ENCODE measurements at regions not wholly inside any gene's neighbourhood (a gene's known extent, or its start where the extent isn't known, plus 50 kb on each side); places are given as distances from the start of the nearest gene placed in this dataset.

DNA sequence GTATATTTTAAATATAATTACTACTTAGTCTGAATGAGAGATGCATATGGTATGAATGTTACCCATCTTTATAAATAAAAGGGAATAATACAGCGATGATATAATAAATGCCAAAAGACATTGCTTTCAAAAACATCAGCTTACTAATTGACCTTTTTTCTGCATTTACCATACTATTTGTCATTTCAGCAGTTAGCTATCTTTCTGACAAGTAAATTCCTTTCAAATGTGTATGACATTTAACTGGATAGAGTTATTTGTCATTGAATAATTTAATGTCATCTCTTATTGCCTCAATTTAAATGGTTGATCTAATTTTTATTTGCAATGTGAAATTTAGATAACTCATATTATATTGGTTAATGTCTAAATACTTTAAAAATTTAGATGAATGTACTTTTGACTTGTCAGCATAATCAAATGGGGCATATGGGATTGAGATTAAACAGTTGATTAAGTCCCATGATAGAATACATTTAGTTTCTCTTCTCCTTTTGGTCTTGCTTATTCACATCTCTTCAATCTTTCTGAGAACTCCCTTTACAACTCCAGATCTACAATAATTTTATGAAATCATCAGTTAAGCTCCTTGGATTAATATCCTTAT, 350.9 kb downstream of the PCDH18 start:
- no peak for TF ChIP-seq POLR2A (IDR thresholded peaks at IDR 0.05)
- TF ChIP-seq, protein P1, sequence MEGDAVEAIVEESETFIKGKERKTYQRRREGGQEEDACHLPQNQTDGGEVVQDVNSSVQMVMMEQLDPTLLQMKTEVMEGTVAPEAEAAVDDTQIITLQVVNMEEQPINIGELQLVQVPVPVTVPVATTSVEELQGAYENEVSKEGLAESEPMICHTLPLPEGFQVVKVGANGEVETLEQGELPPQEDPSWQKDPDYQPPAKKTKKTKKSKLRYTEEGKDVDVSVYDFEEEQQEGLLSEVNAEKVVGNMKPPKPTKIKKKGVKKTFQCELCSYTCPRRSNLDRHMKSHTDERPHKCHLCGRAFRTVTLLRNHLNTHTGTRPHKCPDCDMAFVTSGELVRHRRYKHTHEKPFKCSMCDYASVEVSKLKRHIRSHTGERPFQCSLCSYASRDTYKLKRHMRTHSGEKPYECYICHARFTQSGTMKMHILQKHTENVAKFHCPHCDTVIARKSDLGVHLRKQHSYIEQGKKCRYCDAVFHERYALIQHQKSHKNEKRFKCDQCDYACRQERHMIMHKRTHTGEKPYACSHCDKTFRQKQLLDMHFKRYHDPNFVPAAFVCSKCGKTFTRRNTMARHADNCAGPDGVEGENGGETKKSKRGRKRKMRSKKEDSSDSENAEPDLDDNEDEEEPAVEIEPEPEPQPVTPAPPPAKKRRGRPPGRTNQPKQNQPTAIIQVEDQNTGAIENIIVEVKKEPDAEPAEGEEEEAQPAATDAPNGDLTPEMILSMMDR (IDR thresholded peaks at IDR 0.05) = no peak
- DNase-seq = no peak
- H3K27ac ChIP-seq = no peak overlapping the region
- no peaks in the 10 kb centered on the region for H3K9me3 ChIP-seq (replicated peaks in 1 of 3)
- H3K4me3 ChIP-seq = no peak overlapping the region
- H3K27me3 ChIP-seq = no peaks in the 10 kb centered on the region
- no peaks in the 10 kb centered on the region for H3K4me1 ChIP-seq (replicated peaks in 1 of 2)
- intact Hi-C loops (cut with DNase I) = no loop called here
- H3K36me3 ChIP-seq (replicated peaks in 1 of 2) = no peaks in the 10 kb centered on the region
- WGBS, 4 donors = 90 to 95% (median 93%) methylated on average over 1 of the region's 1 CpG

- intact Hi-C loops (cut with DNase I) = no loop called here
- TF ChIP-seq POLR2A (IDR thresholded peaks at IDR 0.05) = no peak
- TF ChIP-seq, protein P1 (IDR thresholded peaks at IDR 0.05) = no peak
- Histone ChIP-seq H3K9me3 (replicated peaks in 1 of 3) (no peaks in the 10 kb centered on the region), H3K4me1 (replicated peaks in 1 of 2) (no peaks in the 10 kb centered on the region), H3K36me3 (replicated peaks in 1 of 2) (no peaks in the 10 kb centered on the region), H3K27ac (no peak overlapping the region), H3K4me3 (no peak overlapping the region), H3K27me3 (no peaks in the 10 kb centered on the region)
- DNase-seq = no peak
- WGBS, 4 donors = 28 to 51% (median 39%) methylated on average over 4 of the region's 4 CpGs
These were observed 351.9 kb downstream of the PCDH18 start for GRCh38 chr4:137180349-137180748.

- Histone ChIP-seq H3K9me3 (replicated peaks in 1 of 3) (no peaks in the 10 kb centered on the region), H3K4me1 (replicated peaks in 1 of 2) (no peaks in the 10 kb centered on the region), H3K4me3 (no peak overlapping the region), H3K27ac (no peak overlapping the region), H3K36me3 (replicated peaks in 1 of 2) (no peaks in the 10 kb centered on the region), H3K27me3 (no peaks in the 10 kb centered on the region)
- DNase-seq = no peak
- TF ChIP-seq POLR2A (IDR thresholded peaks at IDR 0.05) = no peak
- TF ChIP-seq, protein P1 (IDR thresholded peaks at IDR 0.05) = no peak
- intact Hi-C loops (cut with DNase I) = no loop called here
- WGBS, 4 donors = 61 to 71% (median 64%) methylated on average over 1 of the region's 1 CpG
These were observed 375.5 kb downstream of the PCDH18 start for GRCh38 chr4:137156807-137157206.

DNA sequence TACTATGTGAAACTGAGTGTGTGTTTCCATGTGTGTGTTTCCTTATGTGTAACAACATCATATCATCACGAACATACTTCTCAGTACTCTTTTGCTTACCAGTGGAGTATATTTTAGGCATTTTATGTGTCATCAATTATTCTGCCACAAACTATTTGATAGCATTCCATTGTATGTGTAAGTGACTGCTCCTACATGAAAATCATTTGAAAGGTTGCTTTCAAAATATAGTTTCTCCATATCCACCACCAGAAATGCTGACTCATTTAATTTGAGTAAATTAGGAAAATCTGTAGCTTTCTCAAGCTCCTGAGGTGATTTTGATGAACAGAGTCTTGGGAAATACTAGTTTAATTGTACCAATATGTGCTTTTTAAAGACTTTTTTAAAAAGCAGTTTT, 376.2 kb downstream of the PCDH18 start:
- 71 to 89% (median 83%) methylated on average over 1 of the region's 1 CpG for WGBS, 4 donors
- Histone ChIP-seq H3K4me3 (no peak overlapping the region), H3K36me3 (replicated peaks in 1 of 2) (no peaks in the 10 kb centered on the region), H3K27ac (no peak overlapping the region), H3K9me3 (replicated peaks in 1 of 3) (no peaks in the 10 kb centered on the region), H3K4me1 (replicated peaks in 1 of 2) (no peaks in the 10 kb centered on the region), H3K27me3 (no peaks in the 10 kb centered on the region)
- TF ChIP-seq, protein P1 (IDR thresholded peaks at IDR 0.05) = no peak
- no peak for TF ChIP-seq POLR2A (IDR thresholded peaks at IDR 0.05)
- DNase-seq = no peak
- intact Hi-C loops (cut with DNase I) = no loop called here
